Ovary (tissue), 3 donors: ENCODE measurements at regions not wholly inside any gene's neighbourhood (a gene's known extent, or its start where the extent isn't known, plus 50 kb on each side); places are given as distances from the start of the nearest gene placed in this dataset.

Experiments used
- EP300 ChIP-seq: sonication (generic); formaldehyde crosslinking; IDR thresholded peaks from one replicate; pipeline ENCODE4 v1.6.1; 2017; ENCODE audit warnings: antibody characterized with exemption
- TF ChIP-seq, protein P1 (sequence below), 3 donors: fragments of 450-650 bp in 2 of 3; fragments of 200-600 bp in 1 of 3; IDR thresholded peaks; one replicate each; pipeline versions ENCODE4 v1.5.1 to v1.8.0; 2016 to 2022; ENCODE audit warnings: antibody characterized with exemption in 3 of 3, mild to moderate bottlenecking in 1 of 3
- donor health status: DM: no; HTN: no; CAD: no.

DNA sequence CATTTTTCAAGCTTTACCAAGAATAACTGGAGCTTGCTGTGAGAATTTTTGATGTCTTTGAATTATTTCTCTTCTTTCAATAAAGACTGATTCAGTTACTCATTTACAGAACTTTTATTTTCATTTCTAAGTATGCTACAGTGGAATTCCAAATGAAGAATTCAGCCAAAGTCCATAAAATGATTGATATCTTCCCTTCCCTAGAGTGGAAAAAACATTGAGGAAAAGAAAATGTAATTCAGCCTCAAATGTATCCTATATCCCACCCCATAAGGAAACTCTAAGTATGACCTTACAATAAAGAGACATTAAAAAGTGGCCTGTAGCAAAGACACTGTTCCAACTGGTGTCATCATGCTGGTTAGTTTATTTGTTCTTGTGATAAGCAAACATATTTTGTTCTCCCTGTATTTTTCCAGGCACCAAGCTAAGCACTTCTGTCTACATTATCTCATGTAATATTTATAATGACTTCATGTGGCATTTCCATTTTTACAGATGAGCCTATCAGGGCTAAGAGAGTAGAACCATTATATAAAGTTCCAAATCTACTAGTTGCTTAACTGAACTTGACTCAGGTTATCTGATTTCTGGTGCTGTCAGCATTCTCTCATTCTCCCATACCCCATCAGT, 450.4 kb downstream of the NEBL start:
- TF ChIP-seq, protein P1, sequence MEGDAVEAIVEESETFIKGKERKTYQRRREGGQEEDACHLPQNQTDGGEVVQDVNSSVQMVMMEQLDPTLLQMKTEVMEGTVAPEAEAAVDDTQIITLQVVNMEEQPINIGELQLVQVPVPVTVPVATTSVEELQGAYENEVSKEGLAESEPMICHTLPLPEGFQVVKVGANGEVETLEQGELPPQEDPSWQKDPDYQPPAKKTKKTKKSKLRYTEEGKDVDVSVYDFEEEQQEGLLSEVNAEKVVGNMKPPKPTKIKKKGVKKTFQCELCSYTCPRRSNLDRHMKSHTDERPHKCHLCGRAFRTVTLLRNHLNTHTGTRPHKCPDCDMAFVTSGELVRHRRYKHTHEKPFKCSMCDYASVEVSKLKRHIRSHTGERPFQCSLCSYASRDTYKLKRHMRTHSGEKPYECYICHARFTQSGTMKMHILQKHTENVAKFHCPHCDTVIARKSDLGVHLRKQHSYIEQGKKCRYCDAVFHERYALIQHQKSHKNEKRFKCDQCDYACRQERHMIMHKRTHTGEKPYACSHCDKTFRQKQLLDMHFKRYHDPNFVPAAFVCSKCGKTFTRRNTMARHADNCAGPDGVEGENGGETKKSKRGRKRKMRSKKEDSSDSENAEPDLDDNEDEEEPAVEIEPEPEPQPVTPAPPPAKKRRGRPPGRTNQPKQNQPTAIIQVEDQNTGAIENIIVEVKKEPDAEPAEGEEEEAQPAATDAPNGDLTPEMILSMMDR (IDR thresholded peaks at IDR 0.05): no peak
- TF ChIP-seq EP300: no peak
